Epidermal melanocyte (primary cell): ENCODE measurements at regions not wholly inside any gene's neighbourhood (a gene's known extent, or its start where the extent isn't known, plus 50 kb on each side); places are given as distances from the start of the nearest gene placed in this dataset.
"Not testable (repeated sequence)": the region's sequence is repeated elsewhere in the genome, so short reads cannot be mapped to it uniquely, and the experiment has no call there.

Source experiments
- DNase-seq: peaks from one replicate; pipeline ENCODE4 v3.0.0; 2011; ENCODE audit warnings: low spot score; ENCODE audit not compliant: insufficient read length

GRCh38 chr9:92242260-92243136 lies 51.0 kb downstream of the IARS1 start:
- DNase-seq = no peak

- DNase-seq = no peak
Observed at GRCh38 chr9:92236915-92237314, 56.6 kb downstream of the IARS1 start.

- DNase-seq = no peak
Observed at GRCh38 chr9:92236465-92236864, 57.0 kb downstream of the IARS1 start.

GRCh38 chr9:92234514-92234913 lies 59.0 kb downstream of the IARS1 start:
- no peak for DNase-seq

- DNase-seq = no peak
Observed at GRCh38 chr9:92232190-92232589, 61.3 kb downstream of the IARS1 start.

- no peak for DNase-seq
Observed at GRCh38 chr9:92228628-92229027, 64.9 kb downstream of the IARS1 start.

- no peak for DNase-seq
Observed at GRCh38 chr9:92224177-92224576, 69.3 kb downstream of the IARS1 start.

GRCh38 chr9:92223758-92224157 lies 69.7 kb downstream of the IARS1 start:
- DNase-seq = no peak

GRCh38 chr9:92208693-92209524 lies 84.6 kb downstream of the IARS1 start:
- DNase-seq = no peak

- DNase-seq = no peak
Observed at GRCh38 chr9:92206488-92206887, 87.0 kb downstream of the IARS1 start.

GRCh38 chr9:92203887-92204286 lies 88.7 kb upstream of the SPTLC1 start:
- not testable (repeated sequence) for DNase-seq

- not testable (repeated sequence) for DNase-seq
Observed at GRCh38 chr9:92198237-92198636, 83.0 kb upstream of the SPTLC1 start.

- no peak for DNase-seq
Observed at GRCh38 chr9:92196909-92197308, 81.7 kb upstream of the SPTLC1 start.

- DNase-seq = no peak
Observed at GRCh38 chr9:92196400-92196799, 81.2 kb upstream of the SPTLC1 start.

- no peak for DNase-seq
Observed at GRCh38 chr9:92191801-92192200, 76.6 kb upstream of the SPTLC1 start.

GRCh38 chr9:92190536-92190790 lies 75.2 kb upstream of the SPTLC1 start:
- DNase-seq = no peak

- no peak for DNase-seq
Observed at GRCh38 chr9:92189782-92190535, 74.7 kb upstream of the SPTLC1 start.

- DNase-seq = no peak
Observed at GRCh38 chr9:92188969-92189781, 74.0 kb upstream of the SPTLC1 start.

- DNase-seq = no peak
Observed at GRCh38 chr9:92187989-92188714, 72.9 kb upstream of the SPTLC1 start.

- DNase-seq = no peak
Observed at GRCh38 chr9:92187390-92187789, 72.2 kb upstream of the SPTLC1 start.
